Osteoblast (primary cell): ENCODE measurements at regions not wholly inside any gene's neighbourhood (a gene's known extent, or its start where the extent isn't known, plus 50 kb on each side); places are given as distances from the start of the nearest gene placed in this dataset.

Experiments
- DNase-seq: peaks from one replicate; pipeline ENCODE4 v3.0.0; 2011; ENCODE audit warnings: low spot score, mixed read lengths; ENCODE audit not compliant: insufficient read length; ENCODE audit errors: missing footprints
- H2AFZ ChIP-seq: 2 replicates; pipeline ENCODE4 v1.6.0; 2011; ENCODE audit warnings: mild to moderate bottlenecking, low read length
- H3K27ac ChIP-seq: 2 replicates; pipeline ENCODE4 v1.5.1; 2011; ENCODE audit warnings: mild to moderate bottlenecking, low read depth, low read length, moderate library complexity
- H3K27me3 ChIP-seq: 2 replicates; pipeline ENCODE4 v1.6.0; 2012; ENCODE audit warnings: mild to moderate bottlenecking, control low read depth, inconsistent platforms, low read length, moderate library complexity; ENCODE audit not compliant: insufficient read depth
- H3K36me3 ChIP-seq: 2 replicates; pipeline ENCODE4 v1.5.1; 2011; ENCODE audit warnings: mild to moderate bottlenecking, low read length, control low read depth, moderate library complexity; ENCODE audit not compliant: insufficient read depth
- H3K4me1 ChIP-seq: 2 replicates; pipeline ENCODE4 v1.5.1; 2011; ENCODE audit warnings: mild to moderate bottlenecking, low read length, control low read depth, moderate library complexity; ENCODE audit not compliant: insufficient read depth
- H3K4me2 ChIP-seq: 2 replicates; pipeline ENCODE4 v1.6.0; 2011; ENCODE audit warnings: mild to moderate bottlenecking, low read length; ENCODE audit not compliant: insufficient read depth
- H3K4me3 ChIP-seq: fragments of 200-600 bp; sonication (generic); 3 replicates; pipeline ENCODE4 v1.5.1; 2012; ENCODE audit warnings: mild to moderate bottlenecking, low read length, inconsistent platforms; ENCODE audit not compliant: insufficient read depth
- H3K79me2 ChIP-seq: 2 replicates; pipeline ENCODE4 v1.6.0; 2012; ENCODE audit warnings: mild to moderate bottlenecking, low read length, control low read depth, inconsistent platforms; ENCODE audit not compliant: insufficient read depth
- H3K9me3 ChIP-seq: 2 replicates; pipeline ENCODE4 v1.5.1; 2011; ENCODE audit warnings: low read depth, low read length, control low read depth
- H4K20me1 ChIP-seq: 2 replicates; pipeline ENCODE4 v1.6.0; 2012; ENCODE audit warnings: mild to moderate bottlenecking, low read length, control low read depth; ENCODE audit not compliant: insufficient read depth
- TF ChIP-seq, protein P1 (sequence below): IDR thresholded peaks from 2 replicates; pipeline ENCODE4 v1.5.1; 2011; ENCODE audit warnings: mild to moderate bottlenecking, low read depth, low read length, moderate library complexity; ENCODE audit errors: extremely low read depth

DNA sequence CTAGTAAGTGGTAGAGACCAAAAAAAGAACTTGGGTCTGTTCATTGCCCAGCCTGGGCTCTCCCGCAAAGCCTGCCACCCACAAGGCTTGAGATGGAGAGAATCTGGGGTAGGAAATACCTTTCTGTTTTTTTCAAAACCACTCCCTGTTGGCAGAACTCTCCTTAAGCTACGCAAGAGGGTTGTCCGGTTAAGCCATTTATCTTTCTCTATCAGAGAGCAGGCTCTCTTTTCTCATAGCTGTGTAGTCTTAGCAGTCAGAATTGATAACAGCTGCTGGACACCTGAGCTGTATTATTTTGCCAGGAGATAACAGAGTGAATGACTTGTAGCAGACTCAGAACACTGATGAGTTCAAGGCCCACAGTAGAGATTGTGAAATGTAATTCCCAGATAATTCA is 1088.1 kb downstream of the TSN start:
- H3K36me3 ChIP-seq = no peaks in the 10 kb centered on the region
- DNase-seq = no peak
- H3K4me3 ChIP-seq = no peak overlapping the region
- no peaks in the 10 kb centered on the region for H3K27me3 ChIP-seq
- no peaks in the 10 kb centered on the region for H3K79me2 ChIP-seq
- no peaks in the 10 kb centered on the region for H3K4me1 ChIP-seq
- no peak overlapping the region for H3K4me2 ChIP-seq
- H4K20me1 ChIP-seq = no peaks in the 10 kb centered on the region
- TF ChIP-seq, protein P1, sequence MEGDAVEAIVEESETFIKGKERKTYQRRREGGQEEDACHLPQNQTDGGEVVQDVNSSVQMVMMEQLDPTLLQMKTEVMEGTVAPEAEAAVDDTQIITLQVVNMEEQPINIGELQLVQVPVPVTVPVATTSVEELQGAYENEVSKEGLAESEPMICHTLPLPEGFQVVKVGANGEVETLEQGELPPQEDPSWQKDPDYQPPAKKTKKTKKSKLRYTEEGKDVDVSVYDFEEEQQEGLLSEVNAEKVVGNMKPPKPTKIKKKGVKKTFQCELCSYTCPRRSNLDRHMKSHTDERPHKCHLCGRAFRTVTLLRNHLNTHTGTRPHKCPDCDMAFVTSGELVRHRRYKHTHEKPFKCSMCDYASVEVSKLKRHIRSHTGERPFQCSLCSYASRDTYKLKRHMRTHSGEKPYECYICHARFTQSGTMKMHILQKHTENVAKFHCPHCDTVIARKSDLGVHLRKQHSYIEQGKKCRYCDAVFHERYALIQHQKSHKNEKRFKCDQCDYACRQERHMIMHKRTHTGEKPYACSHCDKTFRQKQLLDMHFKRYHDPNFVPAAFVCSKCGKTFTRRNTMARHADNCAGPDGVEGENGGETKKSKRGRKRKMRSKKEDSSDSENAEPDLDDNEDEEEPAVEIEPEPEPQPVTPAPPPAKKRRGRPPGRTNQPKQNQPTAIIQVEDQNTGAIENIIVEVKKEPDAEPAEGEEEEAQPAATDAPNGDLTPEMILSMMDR = no peak
- H3K27ac ChIP-seq = no peak overlapping the region
- no peak overlapping the region for H2AFZ ChIP-seq
- no peaks in the 10 kb centered on the region for H3K9me3 ChIP-seq

DNA sequence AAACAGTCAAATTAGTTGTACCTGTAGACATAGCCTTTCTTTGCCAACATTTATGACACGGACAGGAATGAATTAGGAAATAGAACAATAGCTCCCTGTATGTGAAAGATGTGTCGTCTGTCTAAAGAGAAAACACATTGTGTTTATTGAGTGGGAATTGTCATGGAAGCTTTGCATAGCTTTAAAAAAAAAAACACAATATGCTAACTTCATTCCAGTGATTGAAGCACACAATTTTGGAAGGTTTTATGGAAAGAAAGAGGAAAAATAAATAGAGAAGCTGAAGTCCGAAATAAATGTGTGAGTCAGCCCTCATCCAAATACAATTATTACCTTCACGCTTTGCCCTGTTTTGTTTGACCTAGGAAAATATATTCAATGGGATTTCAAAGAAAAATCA is 1095.7 kb downstream of the TSN start:
- no peak overlapping the region for H3K4me2 ChIP-seq
- H2AFZ ChIP-seq = no peak overlapping the region
- H3K27ac ChIP-seq = no peak overlapping the region
- no peak overlapping the region for H3K4me3 ChIP-seq
- H3K9me3 ChIP-seq = no peaks in the 10 kb centered on the region
- TF ChIP-seq, protein P1 = no peak
- H3K4me1 ChIP-seq = no peaks in the 10 kb centered on the region
- no peaks in the 10 kb centered on the region for H3K36me3 ChIP-seq
- no peaks in the 10 kb centered on the region for H3K27me3 ChIP-seq
- no peaks in the 10 kb centered on the region for H4K20me1 ChIP-seq
- H3K79me2 ChIP-seq = no peaks in the 10 kb centered on the region
- DNase-seq = no peak

DNA sequence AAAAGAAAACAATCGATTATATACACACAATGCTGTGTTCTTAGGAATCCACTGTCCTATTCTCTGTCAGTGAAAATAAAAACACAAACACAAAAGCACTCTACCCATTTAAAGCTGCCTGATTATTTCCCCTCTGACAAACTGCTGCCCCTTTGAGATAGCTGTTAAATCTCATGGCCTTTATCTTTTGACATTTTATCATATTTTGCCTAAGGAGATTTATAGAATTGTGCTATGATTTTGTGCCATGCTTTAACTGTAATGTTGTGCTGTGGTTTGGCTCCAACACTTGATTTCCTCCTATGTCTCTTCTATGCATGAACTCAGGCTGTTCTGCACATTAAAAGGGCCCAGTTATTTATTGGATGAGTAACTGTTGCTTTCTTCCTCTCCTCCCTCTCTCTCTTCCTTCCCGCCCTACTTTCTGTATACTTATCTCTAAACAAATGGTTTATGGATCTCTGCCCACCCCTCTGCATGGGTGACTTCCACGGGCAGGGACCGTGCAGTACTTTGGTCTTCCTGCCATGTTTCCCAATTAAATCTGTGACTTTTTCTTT is 1096.6 kb downstream of the TSN start:
- H3K36me3 ChIP-seq = no peaks in the 10 kb centered on the region
- no peaks in the 10 kb centered on the region for H3K4me1 ChIP-seq
- H4K20me1 ChIP-seq = no peaks in the 10 kb centered on the region
- DNase-seq = no peak
- H3K9me3 ChIP-seq = no peaks in the 10 kb centered on the region
- no peaks in the 10 kb centered on the region for H3K27me3 ChIP-seq
- no peak overlapping the region for H3K4me2 ChIP-seq
- TF ChIP-seq, protein P1 = no peak
- no peaks in the 10 kb centered on the region for H3K79me2 ChIP-seq
- no peak overlapping the region for H3K27ac ChIP-seq
- H2AFZ ChIP-seq = no peak overlapping the region
- H3K4me3 ChIP-seq = no peak overlapping the region

DNA sequence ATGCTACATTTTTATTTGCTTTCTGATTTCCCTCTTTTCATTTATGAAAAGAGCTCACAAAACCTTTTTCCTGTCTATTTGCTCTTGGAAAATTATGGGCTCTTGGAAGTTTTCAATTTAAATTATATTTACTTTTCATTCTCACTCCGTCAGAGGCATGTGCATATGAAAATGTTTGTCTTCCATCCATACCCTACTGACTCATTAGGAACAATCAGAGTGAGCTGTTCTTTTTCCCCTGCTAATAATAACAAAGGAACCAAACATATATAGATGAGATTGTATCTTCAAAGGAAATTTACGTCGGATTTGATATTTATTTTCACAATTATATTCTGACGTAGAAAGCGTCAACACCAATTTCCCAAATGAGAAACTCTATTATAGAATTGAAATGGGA is 1101.2 kb downstream of the TSN start:
- no peak for DNase-seq
- Histone ChIP-seq H4K20me1 (no peaks in the 10 kb centered on the region), H3K4me1 (no peaks in the 10 kb centered on the region), H3K27me3 (no peaks in the 10 kb centered on the region), H3K36me3 (no peaks in the 10 kb centered on the region), H3K9me3 (peaks cover 6% of the 10 kb centered on the region), H3K27ac (no peak overlapping the region), H3K4me3 (no peak overlapping the region), H3K79me2 (no peaks in the 10 kb centered on the region), H3K4me2 (no peak overlapping the region), H2AFZ (no peak overlapping the region)
- TF ChIP-seq, protein P1 = no peak
